ENCODE measurements at regions not wholly inside any gene's neighbourhood (a gene's known extent, or its start where the extent isn't known, plus 50 kb on each side); places are given as distances from the start of the nearest gene placed in this dataset.

DNA sequence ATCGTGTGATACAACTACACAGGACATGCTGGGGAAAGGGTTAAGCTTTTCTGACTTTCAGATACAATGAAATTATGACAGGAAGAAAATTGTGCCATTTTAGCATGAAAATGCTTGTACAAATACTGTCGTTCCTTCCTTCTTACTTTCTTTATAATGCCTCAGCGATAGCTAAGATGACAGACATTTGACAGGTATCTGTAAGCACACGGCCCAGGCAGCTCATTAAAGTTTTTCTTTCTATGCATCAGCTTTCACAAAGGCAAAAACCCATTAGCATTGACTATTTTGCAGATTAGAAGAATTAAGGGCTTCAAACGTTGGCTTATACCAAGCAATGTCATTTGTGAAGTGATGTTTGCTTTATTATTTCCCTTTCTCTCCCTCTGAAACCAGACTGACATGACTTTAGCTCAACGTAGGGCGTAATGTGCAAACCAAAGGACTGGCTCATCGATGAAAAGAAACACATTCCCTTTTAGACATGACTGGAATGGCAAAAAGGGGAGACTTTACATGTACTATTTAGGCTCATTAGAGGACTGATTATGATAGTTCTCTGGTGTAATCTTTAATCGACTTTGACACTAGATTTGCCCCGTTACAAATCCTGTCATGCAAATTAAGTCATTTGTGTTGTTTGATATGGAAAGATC is 258.4 kb upstream of the SP8 start:
- 25% methylated on average over 10 of the region's 10 CpGs for whole genome bisulfite sequencing (ENCODE audit: insufficient coverage, insufficient replicate concordance, low lambda C conversion rate, missing lambda C conversion rate)
- intact Hi-C loops (cut with micrococcal nuclease; ENCODE audit: unreplicated experiment), result no loop called here
- BruUV-seq (replicated peaks), result no TSS peak
- no peaks in the 10 kb centered on the region for H3K4me1 ChIP-seq (ENCODE audit: control insufficient read depth, insufficient read depth, low read length)
- POLR2A ChIA-PET, result no interaction called here
- no peak overlapping the region for H3K4me2 ChIP-seq (ENCODE audit: control insufficient read depth, insufficient read depth)
- in situ Hi-C loops (cut with MboI), result no loop called here
- no peaks in the 10 kb centered on the region for H3K27me3 ChIP-seq (replicated peaks in 1 of 2; ENCODE audit: control insufficient read depth in 2 of 2, insufficient read depth in 2 of 2, low read length in 1 of 2)
- H3K79me2 ChIP-seq (ENCODE audit: control insufficient read depth, insufficient read depth, low read length), result no peaks in the 10 kb centered on the region
- SMC1A ChIA-PET (ENCODE audit: uncharacterized antibody, unreplicated experiment), result interaction anchor here (0.6 to 1.6 kb wide), 3 partner anchors 27 to 157 kb away, joined by 3 to 4 read pairs (median 3); no protein-coding TSS in a partner anchor
- RAD21 ChIA-PET (ENCODE audit: unreplicated experiment), result interaction anchor here (0.8 kb wide), 1 partner anchor 50 kb away, joined by 3 read pairs; no protein-coding TSS in a partner anchor
- no peaks in the 10 kb centered on the region for H3K9me3 ChIP-seq (replicated peaks; ENCODE audit: control insufficient read depth, insufficient read depth, low read length)
- FAIRE-seq (no peak), ATAC-seq (no peak), DNase-seq (ENCODE audit: low read depth, low spot score) (no peak)
- no peak overlapping the region for H3K4me3 ChIP-seq
- H3K36me3 ChIP-seq (ENCODE audit: control insufficient read depth in 2 of 2, insufficient read depth in 2 of 2, low read length in 1 of 2), result no peaks in the 10 kb centered on the region
- H3K27ac ChIP-seq (ENCODE audit: control insufficient read depth, insufficient read depth), result no peak overlapping the region
- TF ChIP-seq RB1 (IDR thresholded peaks at IDR 0.05; ENCODE audit: borderline replicate concordance), result no peak
- no peak for TF ChIP-seq IRF4 (IDR thresholded peaks at IDR 0.05; ENCODE audit: low read depth, low read length)
- TF ChIP-seq BMI1 (IDR thresholded peaks at IDR 0.05; ENCODE audit: borderline replicate concordance), result no peak
- no peak for TF ChIP-seq TBL1XR1 (IDR thresholded peaks at IDR 0.05; ENCODE audit: low read depth, low read length)
- no peak for TF ChIP-seq CHD1 (IDR thresholded peaks at IDR 0.05; ENCODE audit: low read depth, low read length)
- TF ChIP-seq, protein P1, sequence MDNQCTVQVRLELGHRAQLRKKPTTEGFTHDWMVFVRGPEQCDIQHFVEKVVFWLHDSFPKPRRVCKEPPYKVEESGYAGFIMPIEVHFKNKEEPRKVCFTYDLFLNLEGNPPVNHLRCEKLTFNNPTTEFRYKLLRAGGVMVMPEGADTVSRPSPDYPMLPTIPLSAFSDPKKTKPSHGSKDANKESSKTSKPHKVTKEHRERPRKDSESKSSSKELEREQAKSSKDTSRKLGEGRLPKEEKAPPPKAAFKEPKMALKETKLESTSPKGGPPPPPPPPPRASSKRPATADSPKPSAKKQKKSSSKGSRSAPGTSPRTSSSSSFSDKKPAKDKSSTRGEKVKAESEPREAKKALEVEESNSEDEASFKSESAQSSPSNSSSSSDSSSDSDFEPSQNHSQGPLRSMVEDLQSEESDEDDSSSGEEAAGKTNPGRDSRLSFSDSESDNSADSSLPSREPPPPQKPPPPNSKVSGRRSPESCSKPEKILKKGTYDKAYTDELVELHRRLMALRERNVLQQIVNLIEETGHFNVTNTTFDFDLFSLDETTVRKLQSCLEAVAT (IDR thresholded peaks at IDR 0.05), result no peak
- no peak for TF ChIP-seq MYC (IDR thresholded peaks at IDR 0.05; ENCODE audit: insufficient read depth, insufficient read length, insufficient replicate concordance, low read length, severe bottlenecking)
- H3K9ac ChIP-seq (ENCODE audit: control insufficient read depth, insufficient read depth, low read length), result no peak overlapping the region
- H4K20me1 ChIP-seq (ENCODE audit: control insufficient read depth, insufficient read depth), result no peaks in the 10 kb centered on the region
- CTCF ChIA-PET, result interaction anchor here (0.6 to 1.1 kb wide), 2 partner anchors 17 to 191 kb away, joined by 3 read pairs; no protein-coding TSS in a partner anchor
- no peak overlapping the region for H2AFZ ChIP-seq (ENCODE audit: control insufficient read depth, low read depth, low read length)
